ENCODE measurements at regions not wholly inside any gene's neighbourhood (a gene's known extent, or its start where the extent isn't known, plus 50 kb on each side); places are given as distances from the start of the nearest gene placed in this dataset.

- intact Hi-C loops (cut with DNase I) = loop anchor here (10.0 kb wide), 1 partner anchor 723 kb away; no protein-coding TSS in a partner anchor
- TF ChIP-seq, protein P1, sequence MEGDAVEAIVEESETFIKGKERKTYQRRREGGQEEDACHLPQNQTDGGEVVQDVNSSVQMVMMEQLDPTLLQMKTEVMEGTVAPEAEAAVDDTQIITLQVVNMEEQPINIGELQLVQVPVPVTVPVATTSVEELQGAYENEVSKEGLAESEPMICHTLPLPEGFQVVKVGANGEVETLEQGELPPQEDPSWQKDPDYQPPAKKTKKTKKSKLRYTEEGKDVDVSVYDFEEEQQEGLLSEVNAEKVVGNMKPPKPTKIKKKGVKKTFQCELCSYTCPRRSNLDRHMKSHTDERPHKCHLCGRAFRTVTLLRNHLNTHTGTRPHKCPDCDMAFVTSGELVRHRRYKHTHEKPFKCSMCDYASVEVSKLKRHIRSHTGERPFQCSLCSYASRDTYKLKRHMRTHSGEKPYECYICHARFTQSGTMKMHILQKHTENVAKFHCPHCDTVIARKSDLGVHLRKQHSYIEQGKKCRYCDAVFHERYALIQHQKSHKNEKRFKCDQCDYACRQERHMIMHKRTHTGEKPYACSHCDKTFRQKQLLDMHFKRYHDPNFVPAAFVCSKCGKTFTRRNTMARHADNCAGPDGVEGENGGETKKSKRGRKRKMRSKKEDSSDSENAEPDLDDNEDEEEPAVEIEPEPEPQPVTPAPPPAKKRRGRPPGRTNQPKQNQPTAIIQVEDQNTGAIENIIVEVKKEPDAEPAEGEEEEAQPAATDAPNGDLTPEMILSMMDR (IDR thresholded peaks at IDR 0.05; ENCODE audit: borderline replicate concordance, extremely low read depth, insufficient read depth) = no peak
- Histone ChIP-seq H3K27ac (ENCODE audit: low read depth in 2 of 2, low read length in 2 of 2) (no peak overlapping the region), H3K4me1 (ENCODE audit: control insufficient read depth in 2 of 3, insufficient read depth in 2 of 3, low read depth in 1 of 3, low read length in 3 of 3) (no peaks in the 10 kb centered on the region), H3K27me3 (ENCODE audit: control insufficient read depth, insufficient read depth, low read length) (no peaks in the 10 kb centered on the region), H3K36me3 (ENCODE audit: control insufficient read depth in 2 of 3, insufficient read depth in 3 of 3, low read length in 3 of 3) (no peaks in the 10 kb centered on the region), H3K9ac (ENCODE audit: low read length in 3 of 3) (no peak overlapping the region), H3K4me3 (ENCODE audit: low read length in 3 of 3) (no peak overlapping the region), H3K9me3 (ENCODE audit: control insufficient read depth in 2 of 3, insufficient read depth in 1 of 3, low read length in 3 of 3) (no peaks in the 10 kb centered on the region)
- no peak for DNase-seq
- no peak for FAIRE-seq
Measured at GRCh38 chr2:163341426-163341825, 394.4 kb downstream of the FIGN start.

- no peaks in the 10 kb centered on the region for H3K9me3 ChIP-seq (ENCODE audit: control insufficient read depth in 2 of 3, insufficient read depth in 1 of 3, low read length in 3 of 3)
- FAIRE-seq (no peak), DNase-seq (no peak)
- no peaks in the 10 kb centered on the region for H3K4me1 ChIP-seq (ENCODE audit: control insufficient read depth in 2 of 3, insufficient read depth in 2 of 3, low read depth in 1 of 3, low read length in 3 of 3)
- intact Hi-C loops (cut with DNase I) = no loop called here
- no peaks in the 10 kb centered on the region for H3K36me3 ChIP-seq (ENCODE audit: control insufficient read depth in 2 of 3, insufficient read depth in 3 of 3, low read length in 3 of 3)
- no peak overlapping the region for H3K4me3 ChIP-seq (ENCODE audit: low read length in 3 of 3)
- TF ChIP-seq, protein P1 (IDR thresholded peaks at IDR 0.05; ENCODE audit: borderline replicate concordance, extremely low read depth, insufficient read depth) = no peak
- H3K27ac ChIP-seq (ENCODE audit: low read depth in 2 of 2, low read length in 2 of 2) = no peak overlapping the region
- no peak overlapping the region for H3K9ac ChIP-seq (ENCODE audit: low read length in 3 of 3)
- no peaks in the 10 kb centered on the region for H3K27me3 ChIP-seq (ENCODE audit: control insufficient read depth, insufficient read depth, low read length)
Measured at GRCh38 chr2:163338270-163338669, 397.5 kb downstream of the FIGN start.

DNA sequence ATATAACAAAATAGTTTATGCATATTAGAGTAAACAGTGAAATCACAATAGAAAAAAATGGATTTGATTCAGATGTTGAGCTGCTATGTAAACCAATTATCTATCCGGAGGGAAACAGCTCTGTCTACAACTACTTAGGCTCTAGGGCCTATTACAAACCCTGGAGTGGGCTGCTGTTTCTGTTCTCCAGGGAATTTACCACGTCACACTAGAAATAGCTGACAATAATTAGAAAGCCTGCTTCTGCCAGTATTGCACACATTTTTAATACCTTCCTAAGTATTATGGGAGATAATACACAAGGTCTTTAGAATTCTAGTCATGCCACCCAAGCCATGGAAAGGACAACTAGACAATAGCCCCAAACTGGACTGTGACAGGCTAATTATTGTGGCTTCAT is 411.1 kb downstream of the FIGN start:
- FAIRE-seq (no peak), DNase-seq (no peak)
- no peaks in the 10 kb centered on the region for H3K4me1 ChIP-seq (ENCODE audit: control insufficient read depth in 2 of 3, insufficient read depth in 2 of 3, low read depth in 1 of 3, low read length in 3 of 3)
- H3K27me3 ChIP-seq (ENCODE audit: control insufficient read depth, insufficient read depth, low read length) = no peaks in the 10 kb centered on the region
- no peaks in the 10 kb centered on the region for H3K9me3 ChIP-seq (ENCODE audit: control insufficient read depth in 2 of 3, insufficient read depth in 1 of 3, low read length in 3 of 3)
- no peak overlapping the region for H3K9ac ChIP-seq (ENCODE audit: low read length in 3 of 3)
- intact Hi-C loops (cut with DNase I) = no loop called here
- H3K36me3 ChIP-seq (ENCODE audit: control insufficient read depth in 2 of 3, insufficient read depth in 3 of 3, low read length in 3 of 3) = no peaks in the 10 kb centered on the region
- H3K4me3 ChIP-seq (ENCODE audit: low read length in 3 of 3) = no peak overlapping the region
- TF ChIP-seq, protein P1 (IDR thresholded peaks at IDR 0.05; ENCODE audit: borderline replicate concordance, extremely low read depth, insufficient read depth) = no peak
- H3K27ac ChIP-seq (ENCODE audit: low read depth in 2 of 2, low read length in 2 of 2) = no peak overlapping the region

DNA sequence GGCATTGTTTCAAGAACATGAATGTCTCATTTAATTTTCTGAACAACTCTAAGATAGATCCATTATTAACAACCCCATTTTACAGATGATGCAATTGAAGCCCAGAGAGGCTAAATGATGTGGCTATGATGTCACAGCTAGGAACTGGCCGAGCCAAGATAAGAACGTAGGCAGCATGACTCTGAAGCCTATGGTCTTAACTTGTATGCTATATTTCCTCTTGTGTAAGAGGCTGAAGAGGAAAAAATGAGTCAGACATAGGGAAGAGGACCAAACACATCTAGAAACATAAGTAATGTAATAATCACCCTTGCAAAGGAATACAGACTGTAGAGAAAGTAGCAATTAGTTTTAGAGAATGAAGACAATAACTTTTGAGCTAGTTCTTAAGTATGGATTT is 416.8 kb downstream of the FIGN start:
- FAIRE-seq (no peak), DNase-seq (no peak)
- no peaks in the 10 kb centered on the region for H3K9me3 ChIP-seq (ENCODE audit: control insufficient read depth in 2 of 3, insufficient read depth in 1 of 3, low read length in 3 of 3)
- H3K27me3 ChIP-seq (ENCODE audit: control insufficient read depth, insufficient read depth, low read length) = no peaks in the 10 kb centered on the region
- no peak overlapping the region for H3K27ac ChIP-seq (ENCODE audit: low read depth in 2 of 2, low read length in 2 of 2)
- TF ChIP-seq, protein P1 (IDR thresholded peaks at IDR 0.05; ENCODE audit: borderline replicate concordance, extremely low read depth, insufficient read depth) = no peak
- H3K9ac ChIP-seq (ENCODE audit: low read length in 3 of 3) = no peak overlapping the region
- intact Hi-C loops (cut with DNase I) = no loop called here
- no peak overlapping the region for H3K4me3 ChIP-seq (ENCODE audit: low read length in 3 of 3)
- H3K36me3 ChIP-seq (ENCODE audit: control insufficient read depth in 2 of 3, insufficient read depth in 3 of 3, low read length in 3 of 3) = no peaks in the 10 kb centered on the region
- no peaks in the 10 kb centered on the region for H3K4me1 ChIP-seq (ENCODE audit: control insufficient read depth in 2 of 3, insufficient read depth in 2 of 3, low read depth in 1 of 3, low read length in 3 of 3)
